ENCODE measurements at regions not wholly inside any gene's neighbourhood (a gene's known extent, or its start where the extent isn't known, plus 50 kb on each side); places are given as distances from the start of the nearest gene placed in this dataset.
"Not testable (repeated sequence)": the region's sequence is repeated elsewhere in the genome, so short reads cannot be mapped to it uniquely, and the experiment has no call there.

DNA sequence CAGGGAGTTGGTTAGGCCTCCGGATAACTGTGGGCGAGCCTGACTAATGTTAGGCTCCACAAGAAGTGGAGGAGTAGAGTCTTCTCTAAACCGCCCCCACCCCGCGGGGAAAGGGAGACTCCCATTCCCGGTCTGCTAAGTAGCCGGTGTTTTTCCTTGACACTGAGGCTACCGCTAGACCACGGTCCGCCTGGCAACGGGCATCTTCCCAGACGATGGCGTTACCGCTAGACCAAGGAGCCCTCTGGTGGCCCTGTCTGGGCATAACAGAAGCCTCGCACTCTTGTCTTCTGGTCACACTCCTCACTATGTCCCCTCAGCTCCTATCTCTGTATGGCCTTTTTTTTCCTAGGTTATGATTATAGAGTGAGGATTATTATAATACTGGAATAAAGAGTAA, 1410.7 kb downstream of the UQCRFS1 start:
- TF ChIP-seq, protein P1, sequence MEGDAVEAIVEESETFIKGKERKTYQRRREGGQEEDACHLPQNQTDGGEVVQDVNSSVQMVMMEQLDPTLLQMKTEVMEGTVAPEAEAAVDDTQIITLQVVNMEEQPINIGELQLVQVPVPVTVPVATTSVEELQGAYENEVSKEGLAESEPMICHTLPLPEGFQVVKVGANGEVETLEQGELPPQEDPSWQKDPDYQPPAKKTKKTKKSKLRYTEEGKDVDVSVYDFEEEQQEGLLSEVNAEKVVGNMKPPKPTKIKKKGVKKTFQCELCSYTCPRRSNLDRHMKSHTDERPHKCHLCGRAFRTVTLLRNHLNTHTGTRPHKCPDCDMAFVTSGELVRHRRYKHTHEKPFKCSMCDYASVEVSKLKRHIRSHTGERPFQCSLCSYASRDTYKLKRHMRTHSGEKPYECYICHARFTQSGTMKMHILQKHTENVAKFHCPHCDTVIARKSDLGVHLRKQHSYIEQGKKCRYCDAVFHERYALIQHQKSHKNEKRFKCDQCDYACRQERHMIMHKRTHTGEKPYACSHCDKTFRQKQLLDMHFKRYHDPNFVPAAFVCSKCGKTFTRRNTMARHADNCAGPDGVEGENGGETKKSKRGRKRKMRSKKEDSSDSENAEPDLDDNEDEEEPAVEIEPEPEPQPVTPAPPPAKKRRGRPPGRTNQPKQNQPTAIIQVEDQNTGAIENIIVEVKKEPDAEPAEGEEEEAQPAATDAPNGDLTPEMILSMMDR (IDR thresholded peaks at IDR 0.05 in 4 of 5, conservative IDR thresholded peaks at IDR 0.05 in 1 of 5): peak in 2 of 5 experiments; percentile 21 to 35
- TF ChIP-seq POLR2A (IDR thresholded peaks at IDR 0.05): not testable (repeated sequence)

All from gastrocnemius medialis (tissue), 4 donors.